Vagina (tissue), 2 donors: ENCODE measurements at regions not wholly inside any gene's neighbourhood (a gene's known extent, or its start where the extent isn't known, plus 50 kb on each side); places are given as distances from the start of the nearest gene placed in this dataset.

ENCODE experiments used
- CTCF ChIP-seq, 3 experiments: fragments of 450-650 bp in 2 of 3; fragments of 200-600 bp in 1 of 3; sonication (generic) in 1 of 3; IDR thresholded peaks; one replicate each; pipeline ENCODE4 v1.5.1; 2017 to 2019; ENCODE audit warnings: antibody characterized with exemption in 3 of 3, mild to moderate bottlenecking in 2 of 3, moderate library complexity in 2 of 3
- POLR2A ChIP-seq, 2 donors: fragments of 450-650 bp; IDR thresholded peaks; one replicate each; pipeline ENCODE4 v1.6.1; 2017; ENCODE audit warnings: antibody characterized with exemption in 2 of 2, mild to moderate bottlenecking in 2 of 2, moderate library complexity in 2 of 2
- POLR2AphosphoS5 ChIP-seq, 2 donors: sonication (generic); formaldehyde crosslinking; IDR thresholded peaks; one replicate each; pipeline ENCODE4 v1.9.0; 2017; ENCODE audit warnings: antibody characterized with exemption in 2 of 2, mild to moderate bottlenecking in 2 of 2, low read depth in 1 of 2; ENCODE audit not compliant: insufficient read depth in 1 of 2

- TF ChIP-seq POLR2AphosphoS5 (IDR thresholded peaks at IDR 0.05; ENCODE audit: insufficient read depth in 1 of 2, low read depth in 1 of 2) (no peak), CTCF (IDR thresholded peaks at IDR 0.05) (no peak), POLR2A (IDR thresholded peaks at IDR 0.05) (no peak)
These were observed 69.6 kb downstream of the LHX9 start for GRCh38 chr1:197986817-197987216.
